HG03103 (cell line): ENCODE measurements at regions not wholly inside any gene's neighbourhood (a gene's known extent, or its start where the extent isn't known, plus 50 kb on each side); places are given as distances from the start of the nearest gene placed in this dataset.

ENCODE experiments used
- ATAC-seq: cut with Tn5 transposase; IDR thresholded peaks from one replicate; pipeline ENCODE4 v1.9.1; 2021; ENCODE audit warnings: low read depth; ENCODE audit not compliant: unreplicated experiment

DNA sequence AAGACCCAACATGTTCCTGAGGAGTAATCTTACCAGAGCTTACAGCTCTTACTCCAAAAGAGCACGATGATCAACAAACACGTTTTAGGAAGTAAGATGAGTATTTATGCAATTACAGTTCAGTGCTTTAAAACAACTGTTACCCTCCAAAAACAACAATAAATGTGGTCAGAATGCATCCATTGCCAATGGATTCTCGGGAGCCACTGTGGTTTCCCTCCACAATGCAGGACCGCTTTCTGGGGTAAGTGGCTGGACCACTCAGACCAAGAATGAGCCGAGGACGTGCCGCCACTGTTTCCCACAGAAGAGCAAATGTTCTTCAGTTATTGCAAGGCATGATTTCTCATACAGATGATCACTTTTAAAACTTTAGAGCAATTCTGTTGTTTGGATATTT lies 232.3 kb upstream of the MKLN1 start:
- ATAC-seq: no peak

DNA sequence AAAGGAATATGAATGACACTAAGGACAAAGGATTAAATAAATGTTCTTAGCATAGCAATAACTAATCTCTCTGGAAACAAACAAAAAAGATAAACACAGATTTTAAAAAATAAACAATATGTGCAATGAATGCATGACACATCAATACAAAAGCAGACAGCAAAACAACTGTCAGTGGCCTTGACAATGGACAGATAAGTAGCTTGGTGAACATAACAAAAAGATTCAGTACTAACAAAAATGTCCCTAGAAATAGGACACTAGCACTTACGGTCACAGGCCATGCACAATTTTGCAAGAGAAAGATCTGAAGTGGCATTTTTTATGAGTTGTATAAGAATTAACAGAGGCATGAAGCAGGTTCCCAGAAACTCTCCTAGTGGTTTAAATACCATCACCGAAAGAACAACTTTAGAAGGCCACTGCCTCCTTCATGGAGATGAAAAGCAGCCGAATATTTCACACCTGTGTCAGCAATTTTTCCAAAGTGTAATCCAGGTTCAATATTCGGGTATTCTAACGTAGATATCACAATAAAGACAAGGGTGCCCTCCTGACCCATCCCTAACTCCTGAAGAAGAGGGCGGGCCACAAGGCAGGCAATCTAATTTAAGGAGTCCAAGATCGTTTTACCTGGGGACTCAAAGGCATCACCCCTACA lies 231.3 kb upstream of the MKLN1 start:
- no peak for ATAC-seq

DNA sequence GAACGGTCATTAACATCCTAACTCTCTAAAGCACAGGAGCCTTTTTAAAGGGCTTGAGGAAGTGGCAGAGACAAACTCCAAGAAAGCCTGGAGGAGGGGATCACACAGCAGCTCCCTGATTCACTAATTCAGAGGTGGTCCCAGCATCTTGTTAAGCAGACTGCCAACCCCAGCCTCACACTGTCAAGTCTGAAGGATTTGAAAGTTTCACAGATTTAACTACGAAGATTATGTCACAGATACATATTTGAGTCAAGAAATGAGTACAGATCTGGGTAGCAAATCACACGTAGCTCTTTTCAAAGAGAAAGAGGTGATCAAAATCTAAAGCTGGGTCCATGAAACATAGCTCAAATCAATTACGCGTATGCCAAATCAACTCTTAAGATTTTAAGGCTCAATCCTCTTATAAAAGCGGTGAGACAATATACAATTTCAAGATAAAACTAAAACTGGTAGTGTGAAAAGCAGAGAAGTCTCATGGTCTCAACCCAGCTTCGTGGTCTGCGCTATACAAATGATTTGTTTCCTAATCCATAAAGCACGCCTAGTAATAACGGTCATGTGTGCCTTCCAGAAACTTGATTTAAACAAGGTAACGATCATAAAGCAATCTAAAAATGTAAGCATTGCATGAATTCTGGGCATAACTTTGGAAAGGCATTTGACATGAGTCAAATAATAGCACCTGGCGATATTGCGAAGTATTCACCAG lies 229.9 kb upstream of the MKLN1 start:
- ATAC-seq: no peak

DNA sequence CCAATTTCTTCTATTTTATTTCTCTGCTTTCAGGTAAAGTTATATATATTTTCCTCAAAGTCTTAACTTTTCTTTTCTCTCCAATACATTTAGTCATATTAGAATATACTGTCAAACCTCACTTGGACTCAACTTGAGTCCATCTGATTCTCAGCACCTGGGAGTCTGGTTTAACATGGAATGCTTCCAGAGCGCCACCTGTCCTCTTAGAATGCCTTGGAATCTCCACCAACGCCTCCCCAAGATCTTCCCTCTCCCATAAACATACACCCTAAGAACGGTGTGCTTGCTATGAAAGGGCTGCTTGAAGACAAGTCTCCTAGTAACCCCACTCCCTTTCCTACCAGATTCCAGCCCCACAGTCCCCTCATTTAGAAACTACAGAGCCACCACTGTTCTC lies 229.1 kb upstream of the MKLN1 start:
- no peak for ATAC-seq

DNA sequence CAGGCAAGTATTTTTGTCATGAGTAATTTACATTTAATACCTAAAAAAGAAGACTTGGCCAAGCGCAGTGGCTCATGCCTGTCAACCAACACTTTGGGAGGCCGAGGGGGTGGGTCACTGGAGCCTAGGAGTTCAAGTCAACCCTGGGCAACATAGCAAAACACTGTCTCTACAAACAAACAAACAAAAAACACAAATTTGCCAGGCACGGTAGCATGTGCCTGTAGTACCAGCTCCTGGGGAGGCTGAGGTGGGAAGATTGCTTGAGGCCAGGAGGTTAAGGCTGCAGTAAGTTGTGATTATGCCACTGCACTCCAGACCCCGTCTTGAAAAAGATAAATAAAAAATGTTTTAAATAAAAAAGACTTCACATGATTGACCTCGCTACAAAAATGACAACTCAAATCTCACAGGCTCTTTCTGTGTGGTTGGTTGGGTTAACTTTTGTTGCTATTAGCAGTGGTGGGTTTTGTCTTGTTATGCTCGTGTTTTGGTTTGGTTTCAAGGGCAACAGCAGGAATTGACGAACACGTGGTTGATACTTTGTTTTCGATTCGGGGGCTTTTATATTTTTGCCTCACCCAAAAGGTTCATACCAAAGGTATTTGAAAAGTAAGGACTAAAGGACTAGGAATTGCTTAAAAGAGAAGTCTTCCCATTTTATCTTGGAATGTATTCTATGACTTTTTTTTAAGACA lies 227.2 kb upstream of the MKLN1 start:
- no peak for ATAC-seq

DNA sequence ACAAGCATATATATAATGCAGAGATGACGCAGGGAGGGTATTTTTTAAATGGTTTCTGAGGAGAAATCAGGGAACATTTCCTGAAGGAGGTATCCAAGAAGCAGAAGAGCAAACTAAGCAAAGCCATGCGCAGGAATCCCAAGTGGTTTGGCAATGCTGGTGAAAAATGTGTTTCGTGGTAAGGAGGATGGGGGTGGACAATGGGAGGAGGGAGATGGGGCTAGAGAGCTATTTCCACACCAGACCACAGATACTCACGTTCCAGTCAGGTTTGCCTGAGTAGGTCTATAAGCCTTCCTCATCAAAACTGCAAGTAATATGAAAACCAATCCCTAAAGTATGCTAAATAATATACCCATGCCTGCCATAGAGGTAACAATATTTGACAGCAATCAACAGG lies 223.7 kb upstream of the MKLN1 start:
- no peak for ATAC-seq

DNA sequence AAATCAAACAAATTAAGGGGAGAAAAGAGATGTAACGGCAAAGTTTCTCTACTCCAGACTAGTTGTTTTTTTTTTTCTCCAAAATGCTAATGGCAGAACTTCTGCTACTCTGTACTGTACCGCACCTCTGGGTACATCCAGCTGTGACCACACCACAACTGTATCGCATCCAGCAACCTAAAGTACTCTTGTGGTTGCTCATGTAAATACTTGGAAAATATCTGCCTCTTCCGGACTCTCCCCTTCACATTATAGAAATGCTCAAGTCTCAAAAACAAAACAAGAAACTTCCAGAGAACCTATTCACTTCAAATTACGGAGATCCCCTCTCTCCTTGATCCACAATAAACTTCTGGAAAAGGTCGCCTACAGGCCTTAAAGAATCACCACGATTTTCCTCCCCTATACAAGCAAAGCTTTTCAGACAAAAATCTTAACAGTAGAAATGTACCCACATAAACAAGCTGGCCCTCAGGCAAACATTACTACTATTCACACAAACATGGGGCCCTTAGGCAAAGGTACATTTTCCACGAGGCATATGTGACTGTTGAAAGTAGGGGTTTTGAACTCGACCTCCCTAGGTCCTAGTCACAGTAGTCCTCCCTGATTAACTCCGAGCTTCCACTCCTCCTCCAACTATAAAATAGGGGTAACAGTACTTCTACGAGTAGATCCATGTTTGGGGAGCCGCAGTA lies 222.9 kb upstream of the MKLN1 start:
- no peak for ATAC-seq

DNA sequence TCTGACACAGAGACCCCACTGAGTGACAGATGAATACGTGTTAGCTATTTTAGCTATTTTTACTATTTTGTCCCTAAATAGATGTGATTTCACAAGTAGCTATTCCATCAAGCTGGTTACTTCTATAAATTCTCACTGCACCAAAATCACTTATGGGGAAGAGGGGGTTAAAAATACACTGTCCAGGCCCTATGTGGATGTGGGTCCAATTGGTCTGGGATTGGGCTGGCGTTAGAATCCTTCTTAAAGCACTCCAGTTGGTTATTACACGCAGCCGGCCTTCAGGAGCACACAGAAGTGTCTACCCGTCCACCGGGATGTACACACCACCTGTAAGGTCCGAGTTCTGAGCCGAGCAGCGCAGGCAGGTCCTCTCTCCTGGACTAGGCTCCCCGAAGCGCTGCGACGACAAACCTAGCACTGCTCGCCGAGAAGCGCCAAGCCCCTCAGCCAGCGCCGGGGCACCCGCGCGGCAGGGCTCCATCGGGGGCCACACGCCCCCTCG lies 222.3 kb upstream of the MKLN1 start:
- no peak for ATAC-seq

DNA sequence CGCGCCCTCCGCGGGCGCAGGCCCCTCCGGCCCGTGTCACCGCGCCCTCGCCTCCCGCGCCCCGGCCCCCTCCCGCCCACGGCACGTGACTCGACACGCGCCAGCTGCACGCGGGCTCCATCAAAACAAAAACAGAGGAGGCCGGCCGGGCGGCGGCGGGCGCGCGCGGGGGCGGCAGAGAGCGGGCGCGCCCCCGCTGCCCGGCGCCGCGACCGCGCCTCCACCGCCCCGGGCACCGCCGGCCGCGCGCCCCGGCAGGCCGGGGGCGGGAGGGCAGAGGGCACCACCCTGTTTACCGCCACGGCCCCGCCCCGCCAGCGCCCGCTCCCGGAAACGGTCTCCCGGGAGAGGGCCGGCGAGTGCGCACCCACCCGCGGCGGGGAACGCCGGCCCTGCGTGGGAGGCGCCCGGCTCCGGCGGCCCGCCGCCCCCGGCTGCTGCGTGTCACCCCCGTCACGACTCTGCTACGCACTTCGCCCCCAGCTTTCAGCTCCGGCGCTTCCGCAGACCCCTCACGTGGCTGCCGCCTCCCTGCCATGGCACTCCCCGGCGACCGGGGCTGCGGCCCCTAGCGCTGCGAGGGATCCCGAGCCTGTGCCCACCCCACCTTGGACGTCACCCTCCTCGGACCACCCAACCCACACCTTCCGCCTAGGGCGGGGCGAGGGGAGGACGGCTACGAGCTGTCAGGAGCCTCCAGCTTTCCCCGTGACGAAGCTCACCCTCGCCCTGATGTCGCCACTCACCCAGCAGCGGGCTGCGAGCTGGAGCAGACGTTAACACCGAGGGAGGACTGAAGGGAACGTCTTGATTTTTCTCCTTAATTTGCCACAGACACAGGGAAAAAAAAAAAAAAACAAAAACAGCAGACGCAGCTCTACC lies 221.6 kb upstream of the MKLN1 start:
- ATAC-seq: no peak

DNA sequence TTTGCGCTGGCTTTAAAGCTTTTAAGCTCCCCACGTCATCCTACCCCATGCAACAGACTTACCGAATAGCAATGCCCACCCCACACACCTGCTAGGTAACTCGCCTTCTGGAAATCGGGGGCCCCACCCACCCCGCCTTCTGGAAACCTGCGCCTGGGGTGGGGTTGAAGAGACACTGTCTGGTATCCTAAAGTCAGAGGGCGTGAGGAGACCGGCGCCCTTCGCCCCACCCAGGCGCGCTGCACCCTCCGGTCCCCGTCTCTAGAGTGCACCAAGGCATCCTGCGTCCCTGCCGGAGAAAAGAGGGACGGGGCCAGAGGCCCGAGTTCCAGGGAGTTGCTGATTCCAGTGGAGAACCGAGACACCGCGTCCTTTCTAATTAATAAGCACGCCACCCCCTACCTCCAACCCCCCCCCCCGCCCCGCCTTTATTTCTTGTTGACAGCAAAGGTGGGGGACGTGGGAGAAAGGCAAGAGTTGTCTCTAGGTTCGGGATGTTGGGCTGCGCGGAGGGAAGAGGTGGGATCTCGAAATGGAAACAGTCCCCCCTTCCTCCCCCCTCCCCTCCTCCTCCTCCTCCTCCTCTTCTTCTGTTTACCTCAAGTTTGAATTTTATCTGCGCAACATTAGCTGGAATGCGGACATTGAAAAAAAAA lies 220.9 kb upstream of the MKLN1 start:
- ATAC-seq: no peak

DNA sequence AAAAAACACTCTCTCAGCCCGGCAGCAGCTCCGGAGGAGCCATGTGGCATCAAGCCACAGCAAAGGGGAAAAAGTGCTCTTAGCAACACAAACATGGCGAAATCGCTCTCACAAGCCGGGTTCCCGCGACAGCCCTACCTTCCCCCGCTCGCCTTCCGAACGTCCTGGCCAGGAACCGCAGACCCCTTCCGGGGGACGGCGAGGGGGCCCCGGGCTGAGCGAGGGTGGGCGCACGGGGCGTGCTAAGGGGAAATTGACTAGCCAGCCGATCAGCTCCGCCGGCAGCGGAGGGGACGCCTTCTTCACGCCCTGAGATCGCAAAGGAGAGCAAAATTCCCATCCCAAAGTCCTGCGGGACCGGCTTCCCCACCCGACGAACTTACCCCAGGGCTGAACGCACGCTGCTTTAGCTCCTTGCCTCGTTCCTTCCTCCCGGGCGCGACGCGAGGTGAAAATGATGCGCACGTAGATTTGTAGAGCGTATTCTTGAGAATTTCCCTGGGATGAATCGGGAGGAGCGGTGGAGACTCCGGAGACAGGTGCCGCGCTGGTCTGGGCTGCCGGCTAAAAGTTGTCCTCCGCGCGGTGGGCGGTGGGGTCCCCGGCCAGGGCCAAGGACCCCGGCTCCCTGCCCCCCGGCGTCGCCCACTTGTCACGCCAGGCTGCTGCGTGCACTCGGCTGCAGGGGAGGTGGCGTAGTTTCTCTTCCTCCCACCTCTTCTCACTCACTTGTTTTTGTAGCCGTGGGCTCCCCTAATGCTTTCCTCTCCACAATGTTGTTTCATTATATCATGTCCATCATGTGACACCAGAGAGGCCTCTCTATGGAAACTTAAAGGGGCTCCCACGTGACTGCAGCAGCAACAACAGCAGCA lies 220.1 kb upstream of the MKLN1 start:
- peak; percentile 38 for ATAC-seq

DNA sequence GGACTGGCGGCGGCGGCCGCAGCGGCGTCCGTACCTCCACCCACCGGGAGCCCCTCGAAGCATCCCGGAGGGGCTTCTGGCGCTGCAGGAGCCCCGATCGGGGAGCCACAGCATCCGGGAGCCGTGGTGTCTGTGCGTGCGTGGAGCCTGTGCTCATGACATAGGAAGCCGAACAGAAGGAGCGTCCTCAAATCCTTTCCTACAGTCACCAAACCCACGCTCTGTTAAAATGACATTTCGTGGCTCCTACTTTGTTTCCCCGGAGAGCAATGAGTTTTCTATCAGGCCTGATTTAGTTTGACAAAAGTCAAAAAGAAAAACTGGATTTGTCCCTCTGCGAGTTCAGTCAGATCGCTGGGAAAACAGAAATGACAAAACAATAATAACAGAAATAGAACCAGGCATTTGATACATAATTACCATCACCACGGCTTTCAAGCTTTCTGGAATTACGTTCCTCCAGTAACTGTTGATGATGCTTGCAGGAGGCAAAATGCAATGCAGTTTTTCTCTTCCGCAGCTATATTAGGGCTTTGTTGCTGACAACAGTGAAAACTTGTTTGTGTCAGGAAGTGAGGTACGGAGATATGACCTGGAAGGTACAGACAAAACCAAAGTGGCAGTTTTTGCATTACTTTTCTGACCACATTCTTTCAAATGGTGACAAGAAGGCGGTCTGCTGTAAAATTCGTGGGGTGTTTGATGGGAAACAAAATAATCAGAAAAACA lies 219.3 kb upstream of the MKLN1 start:
- ATAC-seq: no peak

DNA sequence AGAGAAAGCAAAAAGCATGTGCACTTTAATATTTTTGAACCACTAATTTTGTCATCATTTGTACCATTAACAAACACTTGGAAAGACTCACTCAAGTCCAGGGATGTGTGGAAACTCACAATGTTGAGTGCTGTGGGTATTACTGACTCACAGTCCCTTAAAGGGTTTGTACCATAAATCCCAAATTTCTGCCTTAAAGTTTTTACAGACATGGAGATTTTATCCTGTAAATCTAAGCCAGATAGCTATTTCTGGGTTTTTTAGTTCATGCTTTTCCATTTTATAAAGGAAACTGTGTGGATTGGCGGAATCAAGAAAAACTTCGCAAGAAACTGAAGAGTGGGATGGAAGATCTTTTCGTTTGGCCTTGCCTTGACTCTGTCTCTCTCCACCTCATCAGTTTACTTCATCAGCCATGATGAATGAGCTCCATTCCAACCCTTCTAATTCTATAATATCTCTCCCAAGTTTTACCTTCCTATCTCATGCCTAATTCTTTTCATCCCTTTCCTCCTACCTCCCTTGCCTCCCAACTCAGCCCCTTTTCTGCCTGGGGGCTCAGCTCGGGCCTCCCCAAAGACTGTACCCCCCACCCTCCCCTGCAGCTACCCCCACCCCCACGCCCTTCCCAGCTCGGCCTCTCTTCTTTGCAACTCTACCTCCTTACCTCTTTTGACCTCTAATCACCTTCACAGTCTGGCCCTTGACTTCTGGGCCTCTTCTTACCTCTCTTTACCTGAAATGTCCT lies 218.5 kb upstream of the MKLN1 start:
- ATAC-seq: no peak

DNA sequence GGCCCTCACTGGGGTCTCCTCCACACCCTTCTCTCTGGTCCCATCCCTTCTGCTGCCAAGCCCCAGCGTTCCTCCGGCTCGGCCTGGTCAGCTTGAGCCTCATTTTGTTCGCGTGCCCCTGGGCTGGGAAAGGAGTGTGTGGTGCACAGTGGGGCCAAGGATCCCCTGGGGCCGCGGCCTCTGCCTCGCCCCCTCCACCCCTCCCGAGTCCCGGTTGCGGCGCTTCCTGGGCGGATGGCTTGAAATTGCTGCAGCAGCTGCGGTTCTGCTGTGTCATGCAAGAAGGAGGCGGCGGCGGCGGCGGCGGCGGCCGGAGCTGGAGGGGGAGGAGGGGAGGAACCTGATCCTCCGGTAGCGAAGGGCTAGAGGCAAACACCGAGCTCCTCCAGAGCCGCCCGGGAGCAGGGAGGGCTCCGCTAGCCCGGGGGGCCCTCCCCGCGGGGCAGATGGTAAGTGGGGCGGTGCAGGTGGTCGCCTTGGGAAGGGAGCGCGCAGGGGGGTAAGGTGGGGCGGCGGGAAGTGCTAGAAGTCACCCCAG lies 217.8 kb upstream of the MKLN1 start:
- peak; percentile 28 for ATAC-seq

DNA sequence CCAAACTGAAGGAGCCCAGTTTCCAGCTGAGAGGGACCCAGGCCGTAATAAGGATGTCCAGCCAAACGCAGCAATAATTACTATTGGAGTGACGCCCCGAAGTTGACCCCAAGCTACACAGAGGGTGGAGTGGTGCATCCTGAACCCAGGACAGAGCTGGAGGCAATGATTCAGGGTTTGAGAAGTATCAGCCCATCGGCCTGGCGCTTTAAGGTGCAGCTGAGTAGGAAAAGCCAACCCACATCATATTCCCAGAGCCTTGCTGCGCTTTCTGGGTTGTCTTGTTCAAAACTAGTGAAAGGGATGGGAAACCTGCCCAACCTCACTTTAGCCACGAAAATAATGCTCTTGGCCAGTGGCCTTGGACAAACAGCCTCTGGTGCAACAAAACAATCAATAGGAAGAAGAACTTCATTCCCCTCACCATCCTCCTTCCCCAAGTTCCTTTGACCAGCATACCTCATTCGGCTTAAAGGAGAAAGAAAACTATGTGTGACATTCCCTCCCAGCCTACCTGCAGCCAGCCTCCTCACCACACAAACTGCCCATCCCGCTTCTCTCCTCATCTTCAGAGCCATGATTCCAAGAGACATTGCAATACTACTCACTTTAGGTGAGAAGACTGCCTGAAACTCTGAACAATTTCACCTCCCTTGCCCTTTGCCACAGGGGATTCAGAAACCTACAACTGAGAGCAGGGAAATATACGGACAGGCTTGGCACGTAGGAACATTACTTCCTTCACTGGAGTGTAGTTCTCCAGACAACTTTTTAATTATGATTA lies 217.2 kb upstream of the MKLN1 start:
- ATAC-seq: no peak

DNA sequence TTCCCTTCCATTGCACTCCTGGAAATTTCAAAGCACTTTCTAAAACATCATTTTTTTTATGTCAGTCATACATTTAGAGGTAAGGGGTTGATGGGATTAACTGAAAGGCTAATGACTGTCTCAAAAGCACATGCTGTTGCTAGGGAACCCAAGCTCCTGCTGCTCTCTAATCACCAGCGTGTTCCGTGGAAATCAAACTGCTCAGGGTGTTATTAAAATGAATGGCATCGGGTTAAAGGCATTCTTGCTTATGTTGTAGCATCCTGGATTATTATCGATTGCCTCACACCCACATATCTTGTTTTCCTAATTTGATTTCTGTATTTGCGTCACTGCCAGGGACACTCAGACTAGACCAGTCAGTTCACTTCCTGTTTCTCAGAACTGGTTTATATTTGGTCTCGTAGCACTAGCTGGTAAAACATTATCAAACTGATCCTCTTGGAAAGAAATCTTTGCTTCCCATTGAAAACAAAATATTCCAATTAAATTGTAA lies 216.5 kb upstream of the MKLN1 start:
- no peak for ATAC-seq
